ENCODE measurements at regions not wholly inside any gene's neighbourhood (a gene's known extent, or its start where the extent isn't known, plus 50 kb on each side); places are given as distances from the start of the nearest gene placed in this dataset.
A peak's percentile ranks its signal among the peaks of the same experiment; 100 is the strongest.

DNA sequence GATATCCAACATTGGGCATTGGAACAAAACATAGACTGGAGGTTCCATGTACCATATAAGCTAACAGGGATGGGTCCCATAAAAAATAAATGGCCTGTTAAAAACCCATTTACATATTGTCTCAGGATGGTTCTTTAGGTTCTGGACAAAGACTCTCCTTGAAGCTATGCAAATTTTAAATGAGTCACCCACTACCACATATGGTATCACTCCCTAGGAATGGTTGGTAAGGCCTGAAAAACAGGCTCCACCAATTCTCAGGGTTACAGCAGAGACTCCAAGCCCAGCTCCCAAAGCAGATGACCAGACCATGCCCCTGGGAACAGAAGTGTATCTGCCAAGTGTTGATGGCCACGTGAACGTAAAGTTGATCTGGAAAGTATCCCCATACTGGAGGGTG, 190.7 kb upstream of the SPHKAP start:
- no peaks in the 10 kb centered on the region for H3K36me3 ChIP-seq (replicated peaks in 1 of 2; ENCODE audit: control insufficient read depth in 2 of 2, insufficient read depth in 2 of 2, low read length in 2 of 2)
- WGBS, 2 donors (ENCODE audit: extremely low coverage in 2 of 2, insufficient read length in 2 of 2, insufficient replicate concordance in 1 of 2) = no CpG with 5 or more reads among the region's 2 CpGs
- no peak overlapping the region for H3K4me3 ChIP-seq (ENCODE audit: low read length in 2 of 2)
- no peaks in the 10 kb centered on the region for H3K9me3 ChIP-seq (replicated peaks in 1 of 2; ENCODE audit: control insufficient read depth in 2 of 2, insufficient read depth in 1 of 2, low read depth in 1 of 2, low read length in 2 of 2)
- H3K4me2 ChIP-seq (ENCODE audit: insufficient read depth, low read length, poor library complexity, severe bottlenecking) = no peak overlapping the region
- no peaks in the 10 kb centered on the region for H3K79me1 ChIP-seq (ENCODE audit: low read depth, low read length)
- no peak overlapping the region for H3K4ac ChIP-seq (ENCODE audit: low read length)
- no peak overlapping the region for H2BK15ac ChIP-seq (ENCODE audit: low read length)
- H2BK5ac ChIP-seq (ENCODE audit: low read length) = no peak overlapping the region
- no peak overlapping the region for H4K91ac ChIP-seq (ENCODE audit: low read depth, low read length, poor library complexity)
- no peak overlapping the region for H2AFZ ChIP-seq (ENCODE audit: low read length)
- H3K27me3 ChIP-seq (ENCODE audit: control insufficient read depth in 3 of 3, insufficient read depth in 3 of 3, low read depth in 1 of 3, low read length in 3 of 3) = no peaks in the 10 kb centered on the region
- no peak overlapping the region for H4K8ac ChIP-seq (ENCODE audit: low read depth, low read length)
- no peaks in the 10 kb centered on the region for H3K4me1 ChIP-seq (ENCODE audit: control insufficient read depth in 2 of 2, insufficient read depth in 1 of 2, low read depth in 1 of 2, low read length in 2 of 2)
- H3K14ac ChIP-seq (ENCODE audit: low read length) = no peak overlapping the region
- no peak overlapping the region for H3K27ac ChIP-seq (replicated peaks; ENCODE audit: low read length)
- H3K23ac ChIP-seq (ENCODE audit: low read depth, low read length, poor library complexity) = no peak overlapping the region
- H2BK120ac ChIP-seq (ENCODE audit: low read depth, low read length) = no peak overlapping the region
- no peak overlapping the region for H3K18ac ChIP-seq (ENCODE audit: low read length)
- H2AK5ac ChIP-seq (ENCODE audit: low read depth, low read length) = no peak overlapping the region
- no peak for DNase-seq (ENCODE audit: low spot score)
- H2BK12ac ChIP-seq (ENCODE audit: low read length) = no peak overlapping the region
- H3K9ac ChIP-seq (ENCODE audit: low read depth, low read length, poor library complexity) = no peak overlapping the region

DNA sequence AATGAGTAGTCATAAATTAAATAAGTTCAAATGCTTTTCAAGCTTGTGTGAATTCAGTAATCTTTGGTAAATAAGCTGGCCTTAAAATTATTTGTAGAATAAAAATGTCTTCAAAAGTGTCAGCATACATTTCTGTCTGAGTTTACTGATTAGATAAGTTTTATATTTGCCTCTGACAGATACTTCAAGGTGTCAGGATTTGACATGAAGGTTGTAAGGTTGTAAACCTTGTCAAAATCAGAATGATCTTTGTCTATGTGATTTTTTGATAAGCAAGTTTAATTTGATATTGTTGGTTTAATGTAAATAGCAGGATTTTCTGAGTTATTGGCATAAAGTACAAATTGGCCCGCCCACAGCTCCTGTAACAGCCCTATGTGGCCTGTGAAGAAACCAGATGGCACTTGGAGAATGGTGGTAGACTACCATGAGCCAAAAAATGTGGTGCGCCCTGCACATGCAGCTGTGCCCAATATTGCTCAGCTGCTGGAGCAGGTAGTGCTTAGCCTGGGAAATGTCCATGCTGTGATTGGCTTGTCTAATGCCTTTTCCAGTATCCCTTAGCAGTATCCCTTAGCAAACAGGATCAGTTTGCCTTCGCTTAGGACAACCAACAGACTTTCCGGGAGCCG, 188.0 kb upstream of the SPHKAP start:
- Histone ChIP-seq H3K4me3 (ENCODE audit: low read length in 2 of 2) (no peak overlapping the region), H3K4me2 (ENCODE audit: insufficient read depth, low read length, poor library complexity, severe bottlenecking) (no peak overlapping the region), H3K79me1 (ENCODE audit: low read depth, low read length) (no peaks in the 10 kb centered on the region), H2BK5ac (ENCODE audit: low read length) (no peak overlapping the region), H3K27ac (replicated peaks; ENCODE audit: low read length) (no peak overlapping the region), H4K91ac (ENCODE audit: low read depth, low read length, poor library complexity) (no peak overlapping the region), H3K9ac (ENCODE audit: low read depth, low read length, poor library complexity) (peak overlapping the region; percentile 44), H2AK5ac (ENCODE audit: low read depth, low read length) (no peak overlapping the region), H3K4ac (ENCODE audit: low read length) (no peak overlapping the region), H2BK120ac (ENCODE audit: low read depth, low read length) (no peak overlapping the region), H3K36me3 (replicated peaks in 1 of 2; ENCODE audit: control insufficient read depth in 2 of 2, insufficient read depth in 2 of 2, low read length in 2 of 2) (no peaks in the 10 kb centered on the region), H3K27me3 (ENCODE audit: control insufficient read depth in 3 of 3, insufficient read depth in 3 of 3, low read depth in 1 of 3, low read length in 3 of 3) (no peaks in the 10 kb centered on the region), H4K8ac (ENCODE audit: low read depth, low read length) (no peak overlapping the region), H3K14ac (ENCODE audit: low read length) (peak overlapping the region; percentile 56), H2BK15ac (ENCODE audit: low read length) (no peak overlapping the region), H3K23ac (ENCODE audit: low read depth, low read length, poor library complexity) (no peak overlapping the region), H2AFZ (ENCODE audit: low read length) (no peak overlapping the region), H2BK12ac (ENCODE audit: low read length) (no peak overlapping the region), H3K18ac (ENCODE audit: low read length) (no peak overlapping the region), H3K4me1 (ENCODE audit: control insufficient read depth in 2 of 2, insufficient read depth in 1 of 2, low read depth in 1 of 2, low read length in 2 of 2) (no peaks in the 10 kb centered on the region), H3K9me3 (replicated peaks in 1 of 2; ENCODE audit: control insufficient read depth in 2 of 2, insufficient read depth in 1 of 2, low read depth in 1 of 2, low read length in 2 of 2) (no peaks in the 10 kb centered on the region)
- DNase-seq (ENCODE audit: low spot score) = no peak
- WGBS, 2 donors (ENCODE audit: extremely low coverage in 2 of 2, insufficient read length in 2 of 2, insufficient replicate concordance in 1 of 2) = no CpG with 5 or more reads among the region's 5 CpGs

DNA sequence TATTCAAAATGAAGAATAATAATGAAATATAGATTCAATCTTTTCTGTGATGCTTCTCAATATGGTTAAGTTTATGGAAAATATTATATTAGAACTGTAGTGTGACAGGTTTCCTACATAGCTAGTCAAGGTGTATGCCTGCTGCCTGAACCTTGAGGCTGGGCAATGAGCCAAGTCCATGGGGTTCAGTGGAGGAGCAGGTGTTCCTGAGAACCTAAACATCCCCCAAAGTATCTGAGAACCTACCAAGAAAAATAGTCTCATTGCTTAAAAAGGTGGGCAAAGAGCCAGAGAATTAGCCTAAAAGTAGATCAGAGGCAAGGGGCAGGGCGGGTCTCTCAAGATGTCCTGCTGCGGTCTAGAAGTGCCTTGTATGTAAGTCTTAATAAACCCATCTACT, 185.9 kb upstream of the SPHKAP start:
- H3K4ac ChIP-seq (ENCODE audit: low read length) = no peak overlapping the region
- H3K4me2 ChIP-seq (ENCODE audit: insufficient read depth, low read length, poor library complexity, severe bottlenecking) = no peak overlapping the region
- H3K4me3 ChIP-seq (ENCODE audit: low read length in 2 of 2) = no peak overlapping the region
- no peak overlapping the region for H3K14ac ChIP-seq (ENCODE audit: low read length)
- H3K18ac ChIP-seq (ENCODE audit: low read length) = no peak overlapping the region
- no peaks in the 10 kb centered on the region for H3K9me3 ChIP-seq (replicated peaks in 1 of 2; ENCODE audit: control insufficient read depth in 2 of 2, insufficient read depth in 1 of 2, low read depth in 1 of 2, low read length in 2 of 2)
- no peak overlapping the region for H3K27ac ChIP-seq (replicated peaks; ENCODE audit: low read length)
- no peak overlapping the region for H3K9ac ChIP-seq (ENCODE audit: low read depth, low read length, poor library complexity)
- no peak overlapping the region for H4K91ac ChIP-seq (ENCODE audit: low read depth, low read length, poor library complexity)
- WGBS, 2 donors (ENCODE audit: extremely low coverage in 2 of 2, insufficient read length in 2 of 2, insufficient replicate concordance in 1 of 2) = no CpG with 5 or more reads among the region's 2 CpGs
- no peak overlapping the region for H4K8ac ChIP-seq (ENCODE audit: low read depth, low read length)
- no peak overlapping the region for H3K23ac ChIP-seq (ENCODE audit: low read depth, low read length, poor library complexity)
- H3K79me1 ChIP-seq (ENCODE audit: low read depth, low read length) = no peaks in the 10 kb centered on the region
- H3K4me1 ChIP-seq (ENCODE audit: control insufficient read depth in 2 of 2, insufficient read depth in 1 of 2, low read depth in 1 of 2, low read length in 2 of 2) = no peaks in the 10 kb centered on the region
- no peak overlapping the region for H2AK5ac ChIP-seq (ENCODE audit: low read depth, low read length)
- no peaks in the 10 kb centered on the region for H3K36me3 ChIP-seq (replicated peaks in 1 of 2; ENCODE audit: control insufficient read depth in 2 of 2, insufficient read depth in 2 of 2, low read length in 2 of 2)
- H2BK5ac ChIP-seq (ENCODE audit: low read length) = no peak overlapping the region
- H2BK12ac ChIP-seq (ENCODE audit: low read length) = no peak overlapping the region
- no peak overlapping the region for H2BK120ac ChIP-seq (ENCODE audit: low read depth, low read length)
- H2AFZ ChIP-seq (ENCODE audit: low read length) = no peak overlapping the region
- no peaks in the 10 kb centered on the region for H3K27me3 ChIP-seq (ENCODE audit: control insufficient read depth in 3 of 3, insufficient read depth in 3 of 3, low read depth in 1 of 3, low read length in 3 of 3)
- no peak for DNase-seq (ENCODE audit: low spot score)
- no peak overlapping the region for H2BK15ac ChIP-seq (ENCODE audit: low read length)

DNA sequence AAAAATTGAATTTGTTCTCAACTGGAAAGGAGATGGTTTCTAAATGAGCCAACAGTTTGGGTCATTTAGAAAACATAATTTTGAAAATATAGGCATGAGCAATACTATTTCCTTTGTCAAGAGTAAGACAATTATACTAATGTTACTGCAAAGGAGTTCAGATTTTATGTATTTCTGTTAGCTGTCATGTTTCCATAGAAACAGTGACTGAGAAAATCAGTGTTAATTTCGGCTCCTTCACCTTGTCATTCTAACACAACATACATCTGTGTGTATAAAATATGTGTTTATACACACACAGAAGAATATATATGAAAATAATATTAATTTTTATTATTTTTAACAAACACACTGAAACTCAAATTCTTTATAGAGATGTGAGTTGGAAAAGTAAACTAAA, 178.0 kb upstream of the SPHKAP start:
- Histone ChIP-seq H2BK15ac (ENCODE audit: low read length) (no peak overlapping the region), H3K36me3 (replicated peaks in 1 of 2; ENCODE audit: control insufficient read depth in 2 of 2, insufficient read depth in 2 of 2, low read length in 2 of 2) (no peaks in the 10 kb centered on the region), H3K4me3 (ENCODE audit: low read length in 2 of 2) (no peak overlapping the region), H2BK120ac (ENCODE audit: low read depth, low read length) (no peak overlapping the region), H2BK12ac (ENCODE audit: low read length) (no peak overlapping the region), H3K27me3 (ENCODE audit: control insufficient read depth in 3 of 3, insufficient read depth in 3 of 3, low read depth in 1 of 3, low read length in 3 of 3) (no peaks in the 10 kb centered on the region), H2AFZ (ENCODE audit: low read length) (no peak overlapping the region), H3K27ac (replicated peaks; ENCODE audit: low read length) (no peak overlapping the region), H3K23ac (ENCODE audit: low read depth, low read length, poor library complexity) (no peak overlapping the region), H3K4ac (ENCODE audit: low read length) (no peak overlapping the region), H3K79me1 (ENCODE audit: low read depth, low read length) (no peaks in the 10 kb centered on the region), H2AK5ac (ENCODE audit: low read depth, low read length) (no peak overlapping the region), H3K4me1 (ENCODE audit: control insufficient read depth in 2 of 2, insufficient read depth in 1 of 2, low read depth in 1 of 2, low read length in 2 of 2) (no peaks in the 10 kb centered on the region), H3K9me3 (replicated peaks in 1 of 2; ENCODE audit: control insufficient read depth in 2 of 2, insufficient read depth in 1 of 2, low read depth in 1 of 2, low read length in 2 of 2) (no peaks in the 10 kb centered on the region), H2BK5ac (ENCODE audit: low read length) (no peak overlapping the region), H3K4me2 (ENCODE audit: insufficient read depth, low read length, poor library complexity, severe bottlenecking) (no peak overlapping the region), H3K14ac (ENCODE audit: low read length) (no peak overlapping the region), H4K8ac (ENCODE audit: low read depth, low read length) (no peak overlapping the region), H3K18ac (ENCODE audit: low read length) (no peak overlapping the region), H3K9ac (ENCODE audit: low read depth, low read length, poor library complexity) (no peak overlapping the region), H4K91ac (ENCODE audit: low read depth, low read length, poor library complexity) (no peak overlapping the region)
- WGBS, 2 donors (ENCODE audit: extremely low coverage in 2 of 2, insufficient read length in 2 of 2, insufficient replicate concordance in 1 of 2) = no CpG with 5 or more reads among the region's 1 CpG
- no peak for DNase-seq (ENCODE audit: low spot score)

Measured in neuronal stem cell (in vitro differentiated cells).